Stimulated activated naive CD8-positive, alpha-beta T cell treated with anti-CD3 and anti-CD28 coated beads, Interleukin-15, Interleukin-2, amounts not matched to agents 100 ng/mL and 50 ng/mL, for 24 hours (primary cell): ENCODE measurements at regions not wholly inside any gene's neighbourhood (a gene's known extent, or its start where the extent isn't known, plus 50 kb on each side); places are given as distances from the start of the nearest gene placed in this dataset.

Experiments
- H3K27ac Mint-ChIP-seq: one replicate; pipeline ENCODE4 v1.8.0; 2021; ENCODE audit warnings: mild to moderate bottlenecking, mixed read lengths
- H3K27me3 Mint-ChIP-seq: one replicate; pipeline ENCODE4 v1.8.0; 2021; ENCODE audit warnings: mixed read lengths
- H3K36me3 Mint-ChIP-seq: one replicate; pipeline ENCODE4 v1.8.0; 2021; ENCODE audit warnings: low read depth, mixed read lengths
- H3K4me1 Mint-ChIP-seq: one replicate; pipeline ENCODE4 v1.8.0; 2021; ENCODE audit warnings: low read depth, mixed read lengths
- H3K4me3 Mint-ChIP-seq: one replicate; pipeline ENCODE4 v1.8.0; 2021; ENCODE audit warnings: mild to moderate bottlenecking, mixed read lengths
- H3K9me3 Mint-ChIP-seq: one replicate; pipeline ENCODE4 v1.8.0; 2021; ENCODE audit warnings: mixed read lengths

DNA sequence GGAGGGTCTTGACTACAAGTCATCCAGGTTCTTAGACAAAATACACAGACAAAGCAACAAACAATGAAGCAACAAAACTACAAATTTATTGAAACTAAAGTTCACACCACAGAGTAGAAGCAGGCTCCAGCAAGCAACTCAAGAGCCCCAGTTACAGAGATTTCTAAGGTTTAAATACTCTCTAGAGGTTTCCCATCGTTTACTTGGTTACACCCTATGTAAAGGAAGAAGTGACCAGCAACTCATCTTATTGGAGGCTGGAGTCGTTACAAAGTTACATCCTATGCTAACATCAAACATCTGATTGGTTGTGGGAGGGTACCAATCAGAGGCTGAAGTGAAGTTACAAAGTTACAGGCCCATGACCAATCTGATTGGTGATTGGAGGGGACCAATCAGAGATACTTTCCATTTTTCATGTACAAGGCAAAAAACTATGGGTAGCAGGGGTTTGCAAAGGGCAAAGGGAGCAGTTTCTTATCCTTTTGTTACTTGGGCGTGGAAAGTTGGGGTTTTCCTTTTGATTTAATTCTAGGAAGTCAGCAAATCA, 2292.6 kb upstream of the C9orf72 start:
- Mint-ChIP-seq H3K36me3 (no peaks in the 10 kb centered on the region), H3K9me3 (peaks cover 13% of the 10 kb centered on the region), H3K4me3 (no peak overlapping the region), H3K27ac (no peak overlapping the region), H3K27me3 (no peaks in the 10 kb centered on the region), H3K4me1 (no peaks in the 10 kb centered on the region)

DNA sequence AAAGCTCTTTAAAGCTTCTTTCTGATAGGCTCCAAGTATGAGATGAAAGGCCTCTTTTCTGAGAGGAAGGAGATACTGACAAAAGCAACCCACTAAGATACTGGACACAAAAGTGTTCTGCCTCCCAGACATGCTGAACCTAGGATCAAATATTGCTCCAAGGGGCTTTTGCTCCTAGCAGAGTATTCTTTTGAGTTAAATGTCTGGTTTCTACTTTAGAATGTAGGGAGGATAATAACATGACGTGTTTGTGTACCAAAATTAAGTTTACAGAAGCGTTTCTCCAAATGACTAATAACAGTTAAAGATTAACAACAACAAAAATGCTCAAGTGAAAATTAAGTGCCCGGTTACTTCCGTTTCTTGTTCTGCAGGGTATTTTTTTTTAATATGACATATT, 2293.3 kb upstream of the C9orf72 start:
- H3K36me3 Mint-ChIP-seq = no peaks in the 10 kb centered on the region
- peaks cover 13% of the 10 kb centered on the region for H3K9me3 Mint-ChIP-seq
- H3K4me3 Mint-ChIP-seq = no peak overlapping the region
- H3K4me1 Mint-ChIP-seq = no peaks in the 10 kb centered on the region
- H3K27me3 Mint-ChIP-seq = no peaks in the 10 kb centered on the region
- no peak overlapping the region for H3K27ac Mint-ChIP-seq

DNA sequence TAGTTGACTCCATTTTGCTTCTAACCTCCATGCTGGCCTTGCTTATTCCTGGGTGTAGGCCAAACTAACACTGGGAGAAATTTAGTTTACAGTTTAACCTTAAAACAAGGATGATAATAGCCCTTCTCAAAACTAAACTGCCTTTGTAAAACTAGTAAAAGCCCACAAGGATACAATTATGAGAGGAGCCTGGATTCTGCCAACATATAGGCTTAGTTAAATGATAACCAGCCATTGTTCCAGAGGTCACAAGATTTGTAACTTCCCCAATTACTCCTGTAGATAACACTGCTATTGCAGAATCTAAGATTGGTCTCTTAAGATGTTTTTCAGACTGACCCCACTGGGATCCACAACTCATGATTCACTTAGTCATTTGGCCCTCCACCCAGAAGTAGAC, 2300.3 kb upstream of the C9orf72 start:
- H3K27ac Mint-ChIP-seq = no peak overlapping the region
- H3K36me3 Mint-ChIP-seq = no peaks in the 10 kb centered on the region
- peaks cover 7% of the 10 kb centered on the region for H3K9me3 Mint-ChIP-seq
- H3K27me3 Mint-ChIP-seq = no peaks in the 10 kb centered on the region
- no peaks in the 10 kb centered on the region for H3K4me1 Mint-ChIP-seq
- no peak overlapping the region for H3K4me3 Mint-ChIP-seq

DNA sequence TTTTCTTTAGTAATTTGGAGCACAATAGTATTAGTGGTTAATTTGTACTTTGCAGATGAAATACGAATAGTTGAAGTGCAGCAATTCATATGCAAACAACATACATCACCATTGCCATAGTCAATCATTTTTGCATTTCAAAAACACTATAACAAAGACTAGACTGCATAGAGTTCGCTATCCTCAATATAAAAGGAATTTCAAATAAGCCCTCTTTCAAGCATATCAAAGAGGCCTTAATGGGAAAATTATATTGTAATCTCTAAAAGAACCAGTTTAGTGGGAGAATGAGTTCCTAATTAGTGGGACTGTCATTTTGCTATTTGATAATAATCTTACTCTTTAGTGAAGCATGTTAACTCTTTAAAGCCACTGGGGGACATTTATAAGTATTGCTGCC, 2302.3 kb upstream of the C9orf72 start:
- H3K4me3 Mint-ChIP-seq = no peak overlapping the region
- no peak overlapping the region for H3K27ac Mint-ChIP-seq
- no peaks in the 10 kb centered on the region for H3K9me3 Mint-ChIP-seq
- H3K4me1 Mint-ChIP-seq = no peaks in the 10 kb centered on the region
- H3K27me3 Mint-ChIP-seq = no peaks in the 10 kb centered on the region
- H3K36me3 Mint-ChIP-seq = no peaks in the 10 kb centered on the region

DNA sequence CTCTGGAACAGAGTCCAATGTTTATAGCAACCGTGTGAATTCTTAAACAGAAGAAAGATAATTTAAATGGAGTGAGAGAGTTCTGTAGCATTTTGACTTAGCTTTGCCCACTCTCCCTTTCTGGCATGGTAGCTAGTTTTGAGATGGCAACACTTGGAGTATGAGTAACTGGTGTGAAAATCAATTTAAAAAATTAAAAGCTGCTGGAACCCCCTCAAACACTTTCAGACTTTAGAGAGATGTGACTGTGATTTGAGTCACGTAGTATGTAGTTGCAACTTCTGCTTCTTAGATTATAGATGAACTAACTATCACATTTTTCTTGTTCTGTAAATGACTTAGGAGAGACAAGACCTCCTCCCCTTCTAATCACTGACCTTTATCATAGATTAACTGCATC, 2309.5 kb upstream of the C9orf72 start:
- H3K36me3 Mint-ChIP-seq = no peaks in the 10 kb centered on the region
- no peaks in the 10 kb centered on the region for H3K4me1 Mint-ChIP-seq
- H3K9me3 Mint-ChIP-seq = no peaks in the 10 kb centered on the region
- H3K4me3 Mint-ChIP-seq = no peak overlapping the region
- no peaks in the 10 kb centered on the region for H3K27me3 Mint-ChIP-seq
- no peak overlapping the region for H3K27ac Mint-ChIP-seq

DNA sequence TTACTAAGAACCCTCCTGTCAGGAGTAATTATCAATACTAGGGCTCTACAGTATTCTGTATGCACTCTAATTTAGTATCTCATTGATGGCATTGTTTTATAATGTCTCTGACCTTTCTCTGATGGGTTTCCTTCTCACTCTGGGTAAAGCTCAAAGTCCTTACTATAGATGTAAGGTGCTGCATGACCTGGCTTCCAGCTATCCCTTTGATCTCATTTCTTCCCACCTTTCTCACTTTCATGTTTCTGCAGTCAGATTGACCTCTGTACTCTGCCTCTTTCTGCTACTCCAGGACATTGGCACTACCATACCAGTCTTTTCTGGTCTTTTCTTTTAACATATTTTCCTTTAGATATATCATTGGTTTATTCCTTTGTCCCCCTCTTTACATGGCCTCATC, 2332.8 kb upstream of the C9orf72 start:
- no peak overlapping the region for H3K27ac Mint-ChIP-seq
- no peaks in the 10 kb centered on the region for H3K27me3 Mint-ChIP-seq
- no peaks in the 10 kb centered on the region for H3K4me1 Mint-ChIP-seq
- no peaks in the 10 kb centered on the region for H3K36me3 Mint-ChIP-seq
- no peaks in the 10 kb centered on the region for H3K9me3 Mint-ChIP-seq
- H3K4me3 Mint-ChIP-seq = no peak overlapping the region

DNA sequence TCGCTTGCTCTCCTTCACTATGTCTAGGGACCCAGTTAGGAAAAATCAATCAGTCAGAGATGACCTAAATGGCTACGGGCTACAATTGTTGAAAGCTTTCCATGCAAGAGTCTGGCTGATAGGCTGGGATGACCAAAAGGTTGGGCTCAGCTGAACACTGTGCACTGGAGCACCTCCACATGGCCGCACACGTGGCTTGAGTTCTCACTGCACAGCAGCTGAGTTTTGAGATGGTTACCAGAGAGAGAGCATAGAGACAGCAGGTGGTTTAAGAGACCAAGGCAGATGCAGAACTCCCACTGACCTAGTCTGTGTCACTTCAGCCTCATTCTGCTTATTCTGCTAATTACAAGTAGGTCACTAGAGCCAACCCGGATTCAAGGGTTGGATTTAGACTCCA, 2354.8 kb upstream of the C9orf72 start:
- no peak overlapping the region for H3K4me3 Mint-ChIP-seq
- no peak overlapping the region for H3K27ac Mint-ChIP-seq
- no peaks in the 10 kb centered on the region for H3K4me1 Mint-ChIP-seq
- no peaks in the 10 kb centered on the region for H3K27me3 Mint-ChIP-seq
- H3K9me3 Mint-ChIP-seq = peaks cover 10% of the 10 kb centered on the region
- no peaks in the 10 kb centered on the region for H3K36me3 Mint-ChIP-seq

DNA sequence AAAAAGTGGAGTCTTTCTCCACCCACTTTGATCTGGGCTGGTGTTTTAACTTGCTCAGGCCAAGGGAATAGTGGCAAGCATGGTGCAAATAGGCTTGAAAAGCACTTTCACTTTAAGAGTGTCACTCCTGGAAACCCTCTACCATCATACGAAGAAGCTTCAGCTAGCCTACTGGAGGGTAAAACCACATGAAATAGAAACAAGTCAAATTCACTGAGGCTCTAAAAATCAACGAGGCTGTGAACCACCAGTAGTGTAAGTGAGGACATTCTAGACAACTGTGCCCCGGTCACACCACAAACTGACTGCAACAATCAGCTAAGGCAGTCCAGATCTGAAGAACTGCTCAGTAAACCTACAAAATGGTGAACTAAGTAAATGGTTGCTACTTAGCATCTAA, 2366.3 kb upstream of the C9orf72 start:
- Mint-ChIP-seq H3K9me3 (peaks cover 15% of the 10 kb centered on the region), H3K36me3 (no peaks in the 10 kb centered on the region), H3K4me3 (no peak overlapping the region), H3K27ac (no peak overlapping the region), H3K4me1 (no peaks in the 10 kb centered on the region), H3K27me3 (no peaks in the 10 kb centered on the region)

DNA sequence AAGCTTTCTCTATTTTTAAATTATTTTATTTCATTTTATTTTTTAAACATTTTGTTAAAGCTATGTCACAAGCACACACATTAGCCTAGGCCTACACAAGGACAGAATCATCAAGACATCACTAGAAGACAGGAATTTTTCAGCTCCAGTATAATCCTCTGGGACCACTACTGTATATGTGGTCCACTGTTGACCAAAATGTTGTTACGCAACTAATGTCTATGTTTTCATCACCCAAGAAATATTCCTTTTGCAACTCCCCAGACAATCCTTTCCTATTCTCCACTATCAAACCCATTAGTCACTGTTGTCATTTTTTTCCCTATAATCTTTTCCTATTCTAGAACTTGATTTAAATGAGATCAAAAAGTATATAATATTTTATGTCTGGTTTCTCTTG, 2371.7 kb upstream of the C9orf72 start:
- Mint-ChIP-seq H3K36me3 (no peaks in the 10 kb centered on the region), H3K9me3 (peaks cover 3% of the 10 kb centered on the region), H3K27me3 (no peaks in the 10 kb centered on the region), H3K4me3 (no peak overlapping the region), H3K4me1 (no peaks in the 10 kb centered on the region), H3K27ac (no peak overlapping the region)

DNA sequence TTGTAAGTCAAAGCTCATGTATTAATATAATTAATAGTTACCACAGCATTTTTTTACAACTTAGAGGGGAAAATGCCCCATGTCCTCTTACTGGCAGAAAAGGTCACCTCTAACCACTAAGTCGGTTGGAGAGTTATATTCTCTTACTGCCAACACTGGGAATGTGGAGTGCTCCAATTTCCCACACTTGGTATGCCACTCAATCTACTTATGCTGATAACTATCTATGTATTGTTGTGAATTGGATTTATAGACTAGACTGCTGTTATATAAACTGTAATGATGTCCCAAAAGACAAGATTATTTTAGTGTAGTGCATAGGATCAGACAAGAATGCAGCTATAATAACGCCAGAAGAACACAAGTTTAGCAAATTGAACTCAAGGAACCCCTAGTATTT, 2385.2 kb upstream of the C9orf72 start:
- no peaks in the 10 kb centered on the region for H3K36me3 Mint-ChIP-seq
- no peaks in the 10 kb centered on the region for H3K4me1 Mint-ChIP-seq
- H3K4me3 Mint-ChIP-seq = no peak overlapping the region
- H3K27ac Mint-ChIP-seq = no peak overlapping the region
- H3K27me3 Mint-ChIP-seq = no peaks in the 10 kb centered on the region
- H3K9me3 Mint-ChIP-seq = no peaks in the 10 kb centered on the region

DNA sequence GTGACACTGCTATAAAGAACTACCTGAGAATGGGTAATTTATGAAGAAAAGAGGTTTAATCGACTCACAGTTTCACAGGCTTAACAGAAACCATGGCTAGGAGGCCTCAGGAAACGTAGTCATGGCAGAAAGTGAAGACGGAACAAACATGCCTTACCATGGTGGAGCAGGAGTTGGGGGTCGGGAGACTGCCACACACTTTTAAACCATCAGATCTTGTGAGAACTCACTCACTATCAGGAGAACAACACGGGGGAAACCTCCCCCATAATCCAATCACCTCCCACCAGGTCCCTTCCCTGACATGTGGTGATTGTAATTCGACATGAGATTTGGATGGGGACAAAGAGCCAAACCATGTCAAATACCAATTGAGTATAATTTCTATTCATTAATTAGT, 2392.6 kb upstream of the C9orf72 start:
- Mint-ChIP-seq H3K9me3 (no peaks in the 10 kb centered on the region), H3K27me3 (no peaks in the 10 kb centered on the region), H3K4me1 (no peaks in the 10 kb centered on the region), H3K27ac (no peak overlapping the region), H3K4me3 (no peak overlapping the region), H3K36me3 (no peaks in the 10 kb centered on the region)

DNA sequence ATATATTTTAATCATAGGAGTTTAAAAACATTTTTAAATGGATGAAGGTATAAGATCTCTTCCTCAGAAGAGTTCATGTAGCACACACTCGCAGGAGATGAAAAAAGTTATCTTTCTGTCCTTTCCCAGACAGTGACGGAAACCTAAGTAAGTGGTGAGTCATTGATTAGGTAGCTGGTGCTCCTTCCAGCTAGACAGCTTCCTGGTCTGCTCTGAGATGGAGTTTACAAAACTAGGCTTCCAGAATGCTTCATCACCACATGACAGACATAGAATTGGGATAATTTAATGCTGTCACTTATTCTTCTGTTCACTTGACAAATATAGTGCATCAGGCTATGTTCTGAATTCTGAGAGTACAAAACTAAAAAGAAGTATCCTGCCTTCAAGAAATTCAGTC, 2393.0 kb upstream of the C9orf72 start:
- Mint-ChIP-seq H3K4me3 (no peak overlapping the region), H3K27ac (no peak overlapping the region), H3K36me3 (no peaks in the 10 kb centered on the region), H3K9me3 (no peaks in the 10 kb centered on the region), H3K27me3 (no peaks in the 10 kb centered on the region), H3K4me1 (no peaks in the 10 kb centered on the region)

DNA sequence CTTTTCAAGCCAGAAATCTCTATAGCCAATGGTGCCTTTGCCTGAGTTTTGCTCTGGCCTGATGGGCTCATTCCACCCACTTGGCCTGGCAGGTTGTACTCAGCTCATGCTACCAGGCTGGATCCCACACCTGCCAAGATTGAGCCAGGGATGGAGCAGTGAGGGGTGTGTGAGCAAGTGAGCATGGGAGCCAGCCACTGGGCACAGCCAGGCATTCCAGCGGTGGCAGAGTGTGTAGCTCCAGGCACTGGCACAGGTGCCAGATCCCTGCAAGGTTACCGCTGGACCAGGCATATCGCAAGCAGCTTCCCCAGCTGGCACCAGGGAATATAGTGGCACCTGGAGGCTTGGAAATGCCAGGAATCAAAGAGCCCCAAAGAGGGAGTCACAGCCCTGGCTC, 2395.6 kb upstream of the C9orf72 start:
- no peaks in the 10 kb centered on the region for H3K27me3 Mint-ChIP-seq
- H3K4me3 Mint-ChIP-seq = no peak overlapping the region
- no peaks in the 10 kb centered on the region for H3K9me3 Mint-ChIP-seq
- H3K4me1 Mint-ChIP-seq = no peaks in the 10 kb centered on the region
- H3K36me3 Mint-ChIP-seq = no peaks in the 10 kb centered on the region
- H3K27ac Mint-ChIP-seq = no peak overlapping the region

DNA sequence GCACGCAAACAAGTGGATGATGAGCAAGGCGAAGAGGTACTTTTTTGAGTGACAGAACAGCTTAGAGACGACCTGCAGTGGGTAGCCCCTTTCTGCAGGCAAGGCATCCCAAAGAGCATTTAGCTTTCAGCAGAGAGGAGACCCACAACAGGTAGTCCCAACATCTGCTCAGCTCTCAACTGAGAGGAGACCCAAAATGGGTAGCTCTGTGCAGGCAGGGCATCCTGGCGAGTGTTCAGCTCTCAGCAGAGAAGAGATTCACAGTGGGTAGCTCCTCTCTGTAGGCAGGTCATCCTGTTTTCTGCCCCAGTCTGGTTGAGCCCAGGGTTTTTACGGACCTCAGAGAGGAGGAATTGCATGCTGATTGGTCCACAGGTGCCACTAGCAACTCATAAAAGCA, 2396.1 kb upstream of the C9orf72 start:
- no peak overlapping the region for H3K4me3 Mint-ChIP-seq
- no peaks in the 10 kb centered on the region for H3K9me3 Mint-ChIP-seq
- no peak overlapping the region for H3K27ac Mint-ChIP-seq
- no peaks in the 10 kb centered on the region for H3K36me3 Mint-ChIP-seq
- no peaks in the 10 kb centered on the region for H3K27me3 Mint-ChIP-seq
- H3K4me1 Mint-ChIP-seq = no peaks in the 10 kb centered on the region

DNA sequence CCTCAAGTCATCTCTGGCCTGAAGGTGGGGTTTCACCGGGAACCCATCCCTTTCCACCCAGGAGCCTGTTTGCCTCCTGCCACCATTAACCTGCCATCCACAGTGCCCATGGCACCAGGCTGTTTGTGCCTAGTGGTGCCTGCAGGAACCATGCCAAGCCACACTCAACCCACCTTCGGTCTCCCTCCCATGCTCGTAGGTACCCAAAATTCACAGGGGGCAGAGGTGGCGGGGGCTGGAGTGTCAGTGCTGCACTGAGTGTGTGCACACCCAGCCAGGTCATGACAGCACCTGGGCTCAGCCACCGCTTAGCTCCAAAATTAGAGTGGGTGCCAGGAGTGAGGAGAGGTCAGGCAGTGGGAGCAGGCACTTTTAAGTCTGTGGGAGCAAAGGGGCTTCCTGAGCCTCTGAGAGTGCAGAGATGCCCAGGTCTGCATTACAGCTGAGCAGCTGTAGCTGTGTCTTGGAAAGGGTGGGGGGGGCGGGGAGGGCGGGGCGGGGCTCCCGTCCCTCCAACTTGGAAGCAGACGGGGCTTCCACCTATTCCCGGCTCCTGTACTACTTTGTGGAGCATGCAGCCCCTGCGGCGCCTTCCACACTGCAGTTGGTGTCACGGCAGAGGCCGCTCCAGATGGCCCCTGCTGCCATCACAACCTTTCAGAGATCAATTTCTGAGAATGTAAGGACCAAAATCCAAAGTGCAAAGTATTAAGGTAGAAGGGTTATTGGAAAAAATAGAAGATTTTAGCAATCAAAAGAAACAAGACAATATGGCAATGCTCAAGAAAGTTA, 2396.8 kb upstream of the C9orf72 start:
- Mint-ChIP-seq H3K27ac (no peak overlapping the region), H3K36me3 (no peaks in the 10 kb centered on the region), H3K4me3 (no peak overlapping the region), H3K9me3 (no peaks in the 10 kb centered on the region), H3K27me3 (no peaks in the 10 kb centered on the region), H3K4me1 (no peaks in the 10 kb centered on the region)

DNA sequence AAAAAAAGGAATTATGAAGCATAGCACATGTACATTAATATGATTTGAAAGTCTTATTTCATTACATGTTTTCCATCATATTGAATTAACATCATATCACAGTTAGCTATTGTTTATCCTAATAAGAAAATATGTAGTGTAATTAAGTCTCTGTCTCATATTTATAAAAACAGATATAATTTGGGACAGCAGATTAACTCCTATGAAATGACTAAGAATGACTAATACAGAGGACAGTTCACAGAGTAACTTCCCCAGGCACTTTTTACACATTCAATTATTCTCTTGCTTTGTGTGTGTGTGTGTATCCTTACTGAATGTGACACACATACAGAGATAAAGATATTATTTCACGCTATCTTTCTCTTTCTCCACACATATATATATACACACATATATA, 2400.9 kb upstream of the C9orf72 start:
- H3K27ac Mint-ChIP-seq = no peak overlapping the region
- H3K36me3 Mint-ChIP-seq = no peaks in the 10 kb centered on the region
- H3K9me3 Mint-ChIP-seq = no peaks in the 10 kb centered on the region
- no peaks in the 10 kb centered on the region for H3K27me3 Mint-ChIP-seq
- no peaks in the 10 kb centered on the region for H3K4me1 Mint-ChIP-seq
- no peak overlapping the region for H3K4me3 Mint-ChIP-seq
